GM23338 (cell line): ENCODE measurements at regions not wholly inside any gene's neighbourhood (a gene's known extent, or its start where the extent isn't known, plus 50 kb on each side); places are given as distances from the start of the nearest gene placed in this dataset.

Source experiments
- CREB1 ChIP-seq: fragments of 250-450 bp; sonication (Bioruptor Pico); IDR thresholded peaks from 2 replicates; pipeline ENCODE4 v1.5.0; 2020; ENCODE audit warnings: low read depth, mild to moderate bottlenecking, moderate library complexity
- CTCF ChIP-seq, 2 experiments: fragments of 200-600 bp in 1 of 2; sonication (generic) in 1 of 2; conservative IDR thresholded peaks; 2 replicates each; pipeline versions ENCODE4 v1.5.1 to v1.6.1; 2016 to 2017; ENCODE audit warnings: antibody characterized with exemption in 2 of 2, low read depth in 2 of 2, mild to moderate bottlenecking in 2 of 2, moderate library complexity in 1 of 2
- EZH2 ChIP-seq: fragments of 200-600 bp; sonication (generic); IDR thresholded peaks from one replicate; pipeline ENCODE4 v1.8.0; 2017; ENCODE audit warnings: antibody characterized with exemption, mild to moderate bottlenecking, low read depth; ENCODE audit not compliant: unreplicated experiment
- EZH2phosphoT487 ChIP-seq: fragments of 200-600 bp; sonication (generic); IDR thresholded peaks from one replicate; pipeline ENCODE4 v1.8.1; 2018; ENCODE audit warnings: antibody characterized with exemption; ENCODE audit not compliant: unreplicated experiment
- JUNB ChIP-seq: IDR thresholded peaks from one replicate; pipeline ENCODE4 v1.6.1; 2016; ENCODE audit warnings: antibody characterized with exemption; ENCODE audit not compliant: unreplicated experiment
- NANOG ChIP-seq: IDR thresholded peaks from 2 replicates; pipeline ENCODE4 v1.6.1; 2016; ENCODE audit warnings: antibody characterized with exemption, borderline replicate concordance
- POLR2AphosphoS5 ChIP-seq: IDR thresholded peaks from 2 replicates; pipeline ENCODE4 v1.6.1; 2016; ENCODE audit warnings: antibody characterized with exemption, low read depth
- ZNF114 ChIP-seq: fragments of 250-450 bp; sonication (Bioruptor Pico); IDR thresholded peaks from 2 replicates; pipeline ENCODE4 v1.5.0; 2020; ENCODE audit warnings: mild to moderate bottlenecking, moderate library complexity
- TF ChIP-seq, protein P1 (sequence below): IDR thresholded peaks from one replicate; pipeline ENCODE4 v1.6.1; 2018; ENCODE audit warnings: antibody characterized with exemption; ENCODE audit not compliant: unreplicated experiment

- TF ChIP-seq CTCF (conservative IDR thresholded peaks at IDR 0.05; ENCODE audit: low read depth in 2 of 2) (no peak), EZH2 (no peak), POLR2AphosphoS5 (no peak), NANOG (no peak), EZH2phosphoT487 (no peak), CREB1 (no peak), JUNB (no peak), ZNF114 (CRISPR knock-in tag) (no peak)
- TF ChIP-seq, protein P1, sequence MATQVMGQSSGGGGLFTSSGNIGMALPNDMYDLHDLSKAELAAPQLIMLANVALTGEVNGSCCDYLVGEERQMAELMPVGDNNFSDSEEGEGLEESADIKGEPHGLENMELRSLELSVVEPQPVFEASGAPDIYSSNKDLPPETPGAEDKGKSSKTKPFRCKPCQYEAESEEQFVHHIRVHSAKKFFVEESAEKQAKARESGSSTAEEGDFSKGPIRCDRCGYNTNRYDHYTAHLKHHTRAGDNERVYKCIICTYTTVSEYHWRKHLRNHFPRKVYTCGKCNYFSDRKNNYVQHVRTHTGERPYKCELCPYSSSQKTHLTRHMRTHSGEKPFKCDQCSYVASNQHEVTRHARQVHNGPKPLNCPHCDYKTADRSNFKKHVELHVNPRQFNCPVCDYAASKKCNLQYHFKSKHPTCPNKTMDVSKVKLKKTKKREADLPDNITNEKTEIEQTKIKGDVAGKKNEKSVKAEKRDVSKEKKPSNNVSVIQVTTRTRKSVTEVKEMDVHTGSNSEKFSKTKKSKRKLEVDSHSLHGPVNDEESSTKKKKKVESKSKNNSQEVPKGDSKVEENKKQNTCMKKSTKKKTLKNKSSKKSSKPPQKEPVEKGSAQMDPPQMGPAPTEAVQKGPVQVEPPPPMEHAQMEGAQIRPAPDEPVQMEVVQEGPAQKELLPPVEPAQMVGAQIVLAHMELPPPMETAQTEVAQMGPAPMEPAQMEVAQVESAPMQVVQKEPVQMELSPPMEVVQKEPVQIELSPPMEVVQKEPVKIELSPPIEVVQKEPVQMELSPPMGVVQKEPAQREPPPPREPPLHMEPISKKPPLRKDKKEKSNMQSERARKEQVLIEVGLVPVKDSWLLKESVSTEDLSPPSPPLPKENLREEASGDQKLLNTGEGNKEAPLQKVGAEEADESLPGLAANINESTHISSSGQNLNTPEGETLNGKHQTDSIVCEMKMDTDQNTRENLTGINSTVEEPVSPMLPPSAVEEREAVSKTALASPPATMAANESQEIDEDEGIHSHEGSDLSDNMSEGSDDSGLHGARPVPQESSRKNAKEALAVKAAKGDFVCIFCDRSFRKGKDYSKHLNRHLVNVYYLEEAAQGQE, result no peak
These were observed 76.0 kb upstream of the FZD10 start for GRCh38 chr12:130086248-130086647.
